ENCODE measurements at regions not wholly inside any gene's neighbourhood (a gene's known extent, or its start where the extent isn't known, plus 50 kb on each side); places are given as distances from the start of the nearest gene placed in this dataset.

- TF ChIP-seq CTCF (IDR thresholded peaks at IDR 0.05) (no peak), POLR2A (IDR thresholded peaks at IDR 0.05) (no peak), POLR2AphosphoS5 (IDR thresholded peaks at IDR 0.05) (no peak), EP300 (IDR thresholded peaks at IDR 0.05) (no peak)
- no peak for DNase-seq
- WGBS, 5 donors: 70 to 95% (median 83%) methylated on average over 1 of the region's 1 CpG
- H3K27ac ChIP-seq: no peak overlapping the region
- no peaks in the 10 kb centered on the region for H3K9me3 ChIP-seq
- H3K27me3 ChIP-seq: no peaks in the 10 kb centered on the region
- peaks cover 0 to 17% (median 8%) of the 10 kb centered on the region in 4 donors for H3K4me1 ChIP-seq
- no peaks in the 10 kb centered on the region for H3K36me3 ChIP-seq
- no peak overlapping the region for H3K4me3 ChIP-seq
- intact Hi-C loops (cut with DNase I; ENCODE audit: low total_unique reads): no loop called here
These were observed 234.5 kb upstream of the SLC24A2 start for GRCh38 chr9:20023210-20023905.

- 53 to 89% (median 69%) methylated on average over 2 of the region's 2 CpGs for WGBS, 5 donors
- no peaks in the 10 kb centered on the region for H3K36me3 ChIP-seq
- intact Hi-C loops (cut with DNase I; ENCODE audit: low total_unique reads): no loop called here
- no peaks in the 10 kb centered on the region for H3K27me3 ChIP-seq
- no peak overlapping the region for H3K4me3 ChIP-seq
- DNase-seq: no peak
- H3K27ac ChIP-seq: no peak overlapping the region
- H3K9me3 ChIP-seq: no peaks in the 10 kb centered on the region
- H3K4me1 ChIP-seq: peaks cover 0 to 17% (median 8%) of the 10 kb centered on the region in 4 donors
- TF ChIP-seq POLR2AphosphoS5 (IDR thresholded peaks at IDR 0.05) (no peak), EP300 (IDR thresholded peaks at IDR 0.05) (no peak), POLR2A (IDR thresholded peaks at IDR 0.05) (no peak)
These were observed 233.6 kb upstream of the SLC24A2 start for GRCh38 chr9:20022410-20022809.

GRCh38 chr9:20016611-20017010 lies 227.8 kb upstream of the SLC24A2 start:
- H3K36me3 ChIP-seq: no peaks in the 10 kb centered on the region
- H3K4me3 ChIP-seq: no peak overlapping the region
- H3K9me3 ChIP-seq: peaks cover 0 to 8% (median 1%) of the 10 kb centered on the region in 4 donors
- intact Hi-C loops (cut with DNase I; ENCODE audit: low total_unique reads): no loop called here
- H3K27me3 ChIP-seq: no peaks in the 10 kb centered on the region
- no peak overlapping the region for H3K27ac ChIP-seq
- 71 to 93% (median 88%) methylated on average over 1 of the region's 1 CpG for WGBS, 5 donors
- DNase-seq: no peak
- TF ChIP-seq EP300 (IDR thresholded peaks at IDR 0.05) (no peak), POLR2AphosphoS5 (IDR thresholded peaks at IDR 0.05) (no peak), CTCF (IDR thresholded peaks at IDR 0.05) (no peak), POLR2A (IDR thresholded peaks at IDR 0.05) (no peak)
- no peaks in the 10 kb centered on the region for H3K4me1 ChIP-seq

- TF ChIP-seq POLR2AphosphoS5 (IDR thresholded peaks at IDR 0.05): no peak
- no peak for TF ChIP-seq CTCF (IDR thresholded peaks at IDR 0.05)
- TF ChIP-seq EP300 (IDR thresholded peaks at IDR 0.05): no peak
- TF ChIP-seq POLR2A (IDR thresholded peaks at IDR 0.05): no peak
- intact Hi-C loops (cut with DNase I; ENCODE audit: low total_unique reads): no loop called here
- Histone ChIP-seq H3K4me1 (no peaks in the 10 kb centered on the region), H3K27ac (no peak overlapping the region), H3K4me3 (no peak overlapping the region), H3K9me3 (peaks cover 0 to 10% (median 2%) of the 10 kb centered on the region in 4 donors), H3K36me3 (no peaks in the 10 kb centered on the region), H3K27me3 (no peaks in the 10 kb centered on the region)
- 54 to 76% (median 68%) methylated on average over 2 of the region's 2 CpGs for WGBS, 5 donors
- DNase-seq: no peak
These were observed 226.6 kb upstream of the SLC24A2 start for GRCh38 chr9:20015427-20015931.

- Histone ChIP-seq H3K27me3 (no peaks in the 10 kb centered on the region), H3K9me3 (peaks cover 0 to 10% (median 2%) of the 10 kb centered on the region in 4 donors), H3K4me3 (no peak overlapping the region), H3K36me3 (no peaks in the 10 kb centered on the region), H3K4me1 (no peaks in the 10 kb centered on the region), H3K27ac (no peak overlapping the region)
- WGBS, 5 donors: 78 to 89% (median 81%) methylated on average over 4 of the region's 4 CpGs
- TF ChIP-seq CTCF (IDR thresholded peaks at IDR 0.05): no peak
- no peak for TF ChIP-seq POLR2AphosphoS5 (IDR thresholded peaks at IDR 0.05)
- TF ChIP-seq POLR2A (IDR thresholded peaks at IDR 0.05): no peak
- no peak for DNase-seq
- intact Hi-C loops (cut with DNase I; ENCODE audit: low total_unique reads): no loop called here
These were observed 225.3 kb upstream of the SLC24A2 start for GRCh38 chr9:20014168-20014567.

All from stomach (tissue), 8 donors.